ENCODE measurements at regions not wholly inside any gene's neighbourhood (a gene's known extent, or its start where the extent isn't known, plus 50 kb on each side); places are given as distances from the start of the nearest gene placed in this dataset. TPM values are rescaled to one million over a fixed set of nuclear protein-coding genes. Genes with fewer than 3 reads are reported as not detected.

GRCh38 chr1:244914761-244915160 lies 50.4 kb upstream of the HNRNPU start (continued):
- TF ChIP-seq MITF (IDR thresholded peaks at IDR 0.05) (no peak), MTF1 (CRISPR knock-in tag; IDR thresholded peaks at IDR 0.05; ENCODE audit: borderline replicate concordance) (no peak)

Small RNAs in the stretch of these regions (small RNA-seq; reads per million reads assigned to genes)
- gene RNU6-1089P (not detected), gene RNU6-947P (not detected), gene RNU6-999P (not detected)

Data from K562 (cell line).